HepG2 (cell line): ENCODE measurements at regions not wholly inside any gene's neighbourhood (a gene's known extent, or its start where the extent isn't known, plus 50 kb on each side); places are given as distances from the start of the nearest gene placed in this dataset.
A peak's percentile ranks its signal among the peaks of the same experiment; 100 is the strongest.

Source experiments
- ATAC-seq: fragments of 200-7000 bp; cut with Tn5 transposase; 3 replicates; pipeline ENCODE4 v1.9.1; 2020; ENCODE audit warnings: mild to moderate bottlenecking, moderate library complexity
- BruUV-seq: library from RNA; stranded (reverse); fragments of 400-500 nt; replicated peaks from 2 replicates; lab custom pipeline; 2021; lab: Mats Ljungman, UMichigan
- CTCF ChIA-PET: fragments of 300-600 bp; formaldehyde crosslinking; extraction: SDS; loops from one replicate; lab custom pipeline; 2021; ENCODE audit warnings: low total read pairs, inconsistent platforms, low intra/inter-chr PET ratio; lab: Yijun Ruan, JAX
- POLR2A ChIA-PET: fragments of 350-600 bp; sonication (Branson Sonifier 250); formaldehyde crosslinking; loops from one replicate; lab custom pipeline; 2020; ENCODE audit warnings: antibody characterized with exemption, inconsistent platforms; lab: Yijun Ruan, JAX
- DNase-seq: peaks from one replicate; pipeline ENCODE4 v3.0.0-alpha.2; 2015; ENCODE audit warnings: low spot score
- FAIRE-seq: peaks from 3 replicates; lab custom pipeline; 2011; peaks lifted over from hg19 to GRCh38; lab: Jason Lieb, UNC
- H2AFZ ChIP-seq: one replicate; pipeline ENCODE4 v1.6.1; 2011; ENCODE audit warnings: low read length, inconsistent platforms
- H3K27ac ChIP-seq: fragments of 300-600 bp; 3 replicates; pipeline ENCODE4 v1.8.0; 2011; ENCODE audit warnings: mixed run types, mild to moderate bottlenecking, mixed read lengths, low read length, inconsistent platforms; ENCODE audit not compliant: insufficient read depth; ENCODE audit errors: extremely low read length
- H3K27me3 ChIP-seq, 2 experiments: fragments of 200-600 bp in 1 of 2; 2 replicates in 1 of 2; 3 replicates in 1 of 2; pipeline versions ENCODE4 v1.6.0 to v1.8.0; 2011; ENCODE audit warnings: low read length in 2 of 2, mild to moderate bottlenecking in 2 of 2, moderate library complexity in 2 of 2, inconsistent platforms in 1 of 2; ENCODE audit not compliant: insufficient read depth in 2 of 2, control insufficient read depth in 1 of 2
- H3K36me3 ChIP-seq, 2 experiments: fragments of 200-600 bp in 1 of 2; replicated peaks in 1 of 2; 2 replicates in 1 of 2; 3 replicates in 1 of 2; pipeline versions ENCODE4 v1.5.1 to v1.8.0; 2011; ENCODE audit warnings: low read length in 2 of 2, inconsistent platforms in 1 of 2; ENCODE audit not compliant: insufficient read depth in 2 of 2, control insufficient read depth in 1 of 2
- H3K4me1 ChIP-seq: 2 replicates; pipeline ENCODE4 v1.5.1; 2012; ENCODE audit warnings: low read length, inconsistent platforms; ENCODE audit not compliant: insufficient read depth
- H3K4me2 ChIP-seq: 2 replicates; pipeline ENCODE4 v1.6.0; 2011; ENCODE audit warnings: low read depth, low read length, inconsistent platforms
- H3K4me3 ChIP-seq, 3 experiments: fragments of 200-600 bp in 1 of 3; sonication (generic), shearing (Covaris generic) in 1 of 3; replicated peaks in 1 of 3; 2 replicates each; pipeline ENCODE4 v1.5.1; 2011 to 2016; ENCODE audit warnings: low read length in 3 of 3, inconsistent platforms in 2 of 3, low read depth in 2 of 3, mild to moderate bottlenecking in 2 of 3, control low read depth in 1 of 3, mixed read lengths in 1 of 3; ENCODE audit not compliant: insufficient read depth in 1 of 3
- H3K79me2 ChIP-seq: one replicate; pipeline ENCODE4 v1.6.1; 2011; ENCODE audit warnings: low read length, inconsistent platforms; ENCODE audit not compliant: insufficient read depth
- H3K9ac ChIP-seq: 2 replicates; pipeline ENCODE4 v1.6.0; 2011; ENCODE audit warnings: mild to moderate bottlenecking, low read depth, low read length, inconsistent platforms; ENCODE audit not compliant: insufficient read depth
- H3K9me3 ChIP-seq: 2 replicates; pipeline ENCODE4 v1.5.1; 2012; ENCODE audit warnings: mild to moderate bottlenecking, low read length
- H4K20me1 ChIP-seq: 2 replicates; pipeline ENCODE4 v1.6.0; 2011; ENCODE audit warnings: inconsistent platforms, mild to moderate bottlenecking, low read length, moderate library complexity; ENCODE audit not compliant: insufficient read depth
- BHLHE40 ChIP-seq: IDR thresholded peaks from 2 replicates; pipeline ENCODE4 v1.6.1; 2011; ENCODE audit warnings: low read length, improper control_type of control experiment
- CREM ChIP-seq, 2 experiments: sonication (generic) in 1 of 2; formaldehyde crosslinking in 1 of 2; IDR thresholded peaks; 2 replicates each; pipeline versions ENCODE4 v1.4.0 to v1.6.1; 2016 to 2020; ENCODE audit warnings: antibody characterized with exemption in 1 of 2, mild to moderate bottlenecking in 1 of 2, missing genetic modification reagents in 1 of 2
- ETV5 ChIP-seq: IDR thresholded peaks from 2 replicates; pipeline ENCODE4 v1.6.1; 2018; ENCODE audit warnings: missing biosample characterization, missing genetic modification reagents, inconsistent platforms, borderline replicate concordance
- FOXA1 ChIP-seq, 2 experiments: fragments of 450-650 bp in 1 of 2; sonication (generic) in 1 of 2; formaldehyde crosslinking in 1 of 2; IDR thresholded peaks; 2 replicates each; pipeline versions ENCODE4 v1.4.0 to v1.6.1; 2016 to 2020; ENCODE audit warnings: missing genetic modification reagents in 1 of 2
- HHEX ChIP-seq: IDR thresholded peaks from 2 replicates; pipeline ENCODE4 v1.6.1; 2016; ENCODE audit warnings: control low read depth
- MTF2 ChIP-seq: sonication (generic); formaldehyde crosslinking; IDR thresholded peaks from 2 replicates; pipeline ENCODE4 v1.5.0; 2020; ENCODE audit warnings: missing genetic modification reagents, borderline replicate concordance
- SOX6 ChIP-seq, 2 experiments: fragments of 450-650 bp in 1 of 2; sonication (generic) in 1 of 2; formaldehyde crosslinking in 1 of 2; IDR thresholded peaks; 2 replicates each; pipeline versions ENCODE4 v1.4.0 to v1.6.1; 2017 to 2020; ENCODE audit warnings: antibody characterized with exemption in 1 of 2, mild to moderate bottlenecking in 1 of 2, missing genetic modification reagents in 1 of 2
- ZNF143 ChIP-seq: sonication (generic); formaldehyde crosslinking; IDR thresholded peaks from 2 replicates; pipeline ENCODE4 v1.4.0; 2020; ENCODE audit warnings: missing genetic modification reagents
- ZNF891 ChIP-seq: sonication (generic); formaldehyde crosslinking; IDR thresholded peaks from 2 replicates; pipeline ENCODE4 v1.5.0; 2020; ENCODE audit warnings: mild to moderate bottlenecking, missing genetic modification reagents
- WGBS: methylation state at CpG from one replicate; pipeline ENCODE4 v1.1.6; 2017; ENCODE audit warnings: low lambda C conversion rate; 5-methylcytosine and 5-hydroxymethylcytosine counted together
- in situ Hi-C: cut with HindIII; loops from 2 replicates; pipeline ENCODE4 v1.10.0; 2017; ENCODE audit warnings: low pct_unique_long_range_greater_than_20kb; ENCODE audit not compliant: extremely low pct_ligation_motif_present
- intact Hi-C: fragments of 100-400 bp; cut with micrococcal nuclease; formaldehyde crosslinking; loops from one replicate; pipeline ENCODE4 v1.10.0; 2022; ENCODE audit not compliant: unreplicated experiment
- TF ChIP-seq, protein P1 (sequence below): IDR thresholded peaks from 2 replicates; pipeline ENCODE4 v1.6.1; 2016; ENCODE audit warnings: low read depth, missing genetic modification reagents, missing compliant biosample characterization
- TF ChIP-seq, protein P2 (sequence below): sonication (generic); formaldehyde crosslinking; IDR thresholded peaks from 2 replicates; pipeline ENCODE4 v1.5.1; 2020; ENCODE audit warnings: mild to moderate bottlenecking, missing genetic modification reagents
- TF ChIP-seq, protein P3 (sequence below): IDR thresholded peaks from 2 replicates; pipeline ENCODE4 v1.6.1; 2012; ENCODE audit warnings: inconsistent platforms
- TF ChIP-seq, protein P4 (sequence below), 2 experiments: fragments of 450-650 bp in 1 of 2; sonication (generic) in 1 of 2; formaldehyde crosslinking; IDR thresholded peaks; 2 replicates each; pipeline versions ENCODE4 v1.5.0 to v1.8.0; 2020 to 2022; ENCODE audit warnings: mild to moderate bottlenecking in 1 of 2, missing genetic modification reagents in 1 of 2

- FAIRE-seq = no peak
- no peaks in the 10 kb centered on the region for H3K27me3 ChIP-seq
- peak overlapping the region; percentile 94 for H2AFZ ChIP-seq
- ATAC-seq = peak; percentile 93
- H3K4me3 ChIP-seq = peak overlapping the region in 2 of 3 experiments; percentile 35 to 57; a peak in 5 of 6 replicates
- H3K4me1 ChIP-seq = no peaks in the 10 kb centered on the region
- POLR2A ChIA-PET = no interaction called here
- H3K4me2 ChIP-seq = peak overlapping the region; percentile 64
- intact Hi-C loops = no loop called here
- CTCF ChIA-PET = no interaction called here
- 38% methylated on average over 31 of the region's 47 CpGs for WGBS
- peak; percentile 67 for DNase-seq
- peak overlapping the region; percentile 13 for H3K27ac ChIP-seq
- BruUV-seq = no TSS peak
- no peaks in the 10 kb centered on the region for H3K36me3 ChIP-seq
- H3K9ac ChIP-seq = no peak overlapping the region
- H4K20me1 ChIP-seq = no peaks in the 10 kb centered on the region
- in situ Hi-C loops = no loop called here
- H3K79me2 ChIP-seq = no peaks in the 10 kb centered on the region
- H3K9me3 ChIP-seq = peaks cover 65% of the 10 kb centered on the region
- 0 out of 2 replicates have a peak, but pooled peaks have one; percentile 62 for TF ChIP-seq MTF2
- peak; percentile 70 for TF ChIP-seq CREM (IDR thresholded peaks at IDR 0.05)
- no peak for TF ChIP-seq CREM (CRISPR knock-in tag; IDR thresholded peaks at IDR 0.05)
- TF ChIP-seq, protein P1, sequence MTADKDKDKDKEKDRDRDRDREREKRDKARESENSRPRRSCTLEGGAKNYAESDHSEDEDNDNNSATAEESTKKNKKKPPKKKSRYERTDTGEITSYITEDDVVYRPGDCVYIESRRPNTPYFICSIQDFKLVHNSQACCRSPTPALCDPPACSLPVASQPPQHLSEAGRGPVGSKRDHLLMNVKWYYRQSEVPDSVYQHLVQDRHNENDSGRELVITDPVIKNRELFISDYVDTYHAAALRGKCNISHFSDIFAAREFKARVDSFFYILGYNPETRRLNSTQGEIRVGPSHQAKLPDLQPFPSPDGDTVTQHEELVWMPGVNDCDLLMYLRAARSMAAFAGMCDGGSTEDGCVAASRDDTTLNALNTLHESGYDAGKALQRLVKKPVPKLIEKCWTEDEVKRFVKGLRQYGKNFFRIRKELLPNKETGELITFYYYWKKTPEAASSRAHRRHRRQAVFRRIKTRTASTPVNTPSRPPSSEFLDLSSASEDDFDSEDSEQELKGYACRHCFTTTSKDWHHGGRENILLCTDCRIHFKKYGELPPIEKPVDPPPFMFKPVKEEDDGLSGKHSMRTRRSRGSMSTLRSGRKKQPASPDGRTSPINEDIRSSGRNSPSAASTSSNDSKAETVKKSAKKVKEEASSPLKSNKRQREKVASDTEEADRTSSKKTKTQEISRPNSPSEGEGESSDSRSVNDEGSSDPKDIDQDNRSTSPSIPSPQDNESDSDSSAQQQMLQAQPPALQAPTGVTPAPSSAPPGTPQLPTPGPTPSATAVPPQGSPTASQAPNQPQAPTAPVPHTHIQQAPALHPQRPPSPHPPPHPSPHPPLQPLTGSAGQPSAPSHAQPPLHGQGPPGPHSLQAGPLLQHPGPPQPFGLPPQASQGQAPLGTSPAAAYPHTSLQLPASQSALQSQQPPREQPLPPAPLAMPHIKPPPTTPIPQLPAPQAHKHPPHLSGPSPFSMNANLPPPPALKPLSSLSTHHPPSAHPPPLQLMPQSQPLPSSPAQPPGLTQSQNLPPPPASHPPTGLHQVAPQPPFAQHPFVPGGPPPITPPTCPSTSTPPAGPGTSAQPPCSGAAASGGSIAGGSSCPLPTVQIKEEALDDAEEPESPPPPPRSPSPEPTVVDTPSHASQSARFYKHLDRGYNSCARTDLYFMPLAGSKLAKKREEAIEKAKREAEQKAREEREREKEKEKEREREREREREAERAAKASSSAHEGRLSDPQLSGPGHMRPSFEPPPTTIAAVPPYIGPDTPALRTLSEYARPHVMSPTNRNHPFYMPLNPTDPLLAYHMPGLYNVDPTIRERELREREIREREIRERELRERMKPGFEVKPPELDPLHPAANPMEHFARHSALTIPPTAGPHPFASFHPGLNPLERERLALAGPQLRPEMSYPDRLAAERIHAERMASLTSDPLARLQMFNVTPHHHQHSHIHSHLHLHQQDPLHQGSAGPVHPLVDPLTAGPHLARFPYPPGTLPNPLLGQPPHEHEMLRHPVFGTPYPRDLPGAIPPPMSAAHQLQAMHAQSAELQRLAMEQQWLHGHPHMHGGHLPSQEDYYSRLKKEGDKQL = no peak
- TF ChIP-seq, protein P2, sequence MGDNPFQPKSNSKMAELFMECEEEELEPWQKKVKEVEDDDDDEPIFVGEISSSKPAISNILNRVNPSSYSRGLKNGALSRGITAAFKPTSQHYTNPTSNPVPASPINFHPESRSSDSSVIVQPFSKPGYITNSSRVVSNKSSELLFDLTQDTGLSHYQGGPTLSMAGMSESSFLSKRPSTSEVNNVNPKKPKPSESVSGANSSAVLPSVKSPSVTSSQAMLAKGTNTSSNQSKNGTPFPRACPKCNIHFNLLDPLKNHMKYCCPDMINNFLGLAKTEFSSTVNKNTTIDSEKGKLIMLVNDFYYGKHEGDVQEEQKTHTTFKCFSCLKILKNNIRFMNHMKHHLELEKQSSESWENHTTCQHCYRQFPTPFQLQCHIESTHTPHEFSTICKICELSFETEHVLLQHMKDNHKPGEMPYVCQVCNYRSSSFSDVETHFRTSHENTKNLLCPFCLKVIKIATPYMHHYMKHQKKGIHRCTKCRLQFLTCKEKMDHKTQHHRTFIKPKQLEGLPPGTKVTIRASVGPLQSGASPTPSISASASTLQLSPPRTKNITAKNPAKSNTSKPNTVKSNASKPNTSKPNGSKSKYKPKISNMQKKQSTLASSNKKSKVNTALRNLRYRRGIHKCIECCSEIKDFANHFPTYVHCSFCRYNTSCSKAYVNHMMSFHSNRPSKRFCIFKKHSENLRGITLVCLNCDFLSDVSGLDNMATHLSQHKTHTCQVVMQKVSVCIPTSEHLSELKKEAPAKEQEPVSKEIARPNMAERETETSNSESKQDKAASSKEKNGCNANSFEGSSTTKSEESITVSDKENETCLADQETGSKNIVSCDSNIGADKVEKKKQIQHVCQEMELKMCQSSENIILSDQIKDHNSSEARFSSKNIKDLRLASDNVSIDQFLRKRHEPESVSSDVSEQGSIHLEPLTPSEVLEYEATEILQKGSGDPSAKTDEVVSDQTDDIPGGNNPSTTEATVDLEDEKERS = peak; percentile 91
- no peak for TF ChIP-seq HHEX (CRISPR knock-in tag)
- TF ChIP-seq, protein P3, sequence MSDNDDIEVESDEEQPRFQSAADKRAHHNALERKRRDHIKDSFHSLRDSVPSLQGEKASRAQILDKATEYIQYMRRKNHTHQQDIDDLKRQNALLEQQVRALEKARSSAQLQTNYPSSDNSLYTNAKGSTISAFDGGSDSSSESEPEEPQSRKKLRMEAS = peak; percentile 55; the same call in 1 of the 2 replicates
- no peak for TF ChIP-seq FOXA1 (IDR thresholded peaks at IDR 0.05)
- TF ChIP-seq FOXA1 (CRISPR knock-in tag; IDR thresholded peaks at IDR 0.05) = no peak
- 0 out of 2 replicates have a peak, but pooled peaks have one; percentile 35 for TF ChIP-seq BHLHE40
- peak; percentile 27; the same call in 1 of the 2 replicates for TF ChIP-seq ETV5
- peak; percentile 49; the same call in 1 of the 2 replicates for TF ChIP-seq ZNF143 (CRISPR knock-in tag)
- no peak for TF ChIP-seq ZNF891 (CRISPR knock-in tag)
- no peak for TF ChIP-seq SOX6 (IDR thresholded peaks at IDR 0.05)
- peak; percentile 28; the same call in 1 of the 2 replicates for TF ChIP-seq SOX6 (CRISPR knock-in tag; IDR thresholded peaks at IDR 0.05)
- TF ChIP-seq, protein P4, sequence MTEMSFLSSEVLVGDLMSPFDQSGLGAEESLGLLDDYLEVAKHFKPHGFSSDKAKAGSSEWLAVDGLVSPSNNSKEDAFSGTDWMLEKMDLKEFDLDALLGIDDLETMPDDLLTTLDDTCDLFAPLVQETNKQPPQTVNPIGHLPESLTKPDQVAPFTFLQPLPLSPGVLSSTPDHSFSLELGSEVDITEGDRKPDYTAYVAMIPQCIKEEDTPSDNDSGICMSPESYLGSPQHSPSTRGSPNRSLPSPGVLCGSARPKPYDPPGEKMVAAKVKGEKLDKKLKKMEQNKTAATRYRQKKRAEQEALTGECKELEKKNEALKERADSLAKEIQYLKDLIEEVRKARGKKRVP (CRISPR knock-in tag; IDR thresholded peaks at IDR 0.05) = no peak
Measured at GRCh38 chr15:24772686-24773373, 97.3 kb downstream of the NPAP1 start.
